Thyroid gland (tissue), 4 donors: ENCODE measurements at regions not wholly inside any gene's neighbourhood (a gene's known extent, or its start where the extent isn't known, plus 50 kb on each side); places are given as distances from the start of the nearest gene placed in this dataset.
"Not testable (repeated sequence)": the region's sequence is repeated elsewhere in the genome, so short reads cannot be mapped to it uniquely, and the experiment has no call there.

ENCODE experiments used
- DNase-seq, 2 donors: peaks; one replicate each; pipeline ENCODE4 v3.0.0-alpha.2; 2019
- H3K27ac ChIP-seq, 3 donors: fragments of 200-600 bp; sonication (generic); 1 replicate in 2 of 3; 2 replicates in 1 of 3; pipeline ENCODE4 v1.5.1; 2016 to 2019; ENCODE audit warnings: mild to moderate bottlenecking in 1 of 3, moderate library complexity in 1 of 3
- H3K27me3 ChIP-seq: fragments of 200-600 bp; sonication (generic); one replicate; pipeline ENCODE4 v1.5.1; 2019
- H3K36me3 ChIP-seq, 2 donors: fragments of 200-600 bp; sonication (generic); one replicate each; pipeline ENCODE4 v1.5.1; 2016 to 2019
- H3K4me1 ChIP-seq, 2 donors: fragments of 200-600 bp; sonication (generic); one replicate each; pipeline ENCODE4 v1.5.1; 2017 to 2019
- H3K4me3 ChIP-seq, 3 donors: fragments of 200-600 bp; sonication (generic); replicated peaks in 1 of 3; 1 replicate in 2 of 3; 2 replicates in 1 of 3; pipeline ENCODE4 v1.5.1; 2016; ENCODE audit warnings: mild to moderate bottlenecking in 1 of 3
- H3K9me3 ChIP-seq: fragments of 200-600 bp; sonication (generic); one replicate; pipeline ENCODE4 v1.5.1; 2017
- CTCF ChIP-seq, 6 experiments: fragments of 200-600 bp in 3 of 6; fragments of 450-650 bp in 3 of 6; sonication (generic) in 3 of 6; IDR thresholded peaks; one replicate each; pipeline ENCODE4 v1.5.1; 2016 to 2019; ENCODE audit warnings: antibody characterized with exemption in 6 of 6, mild to moderate bottlenecking in 2 of 6, inconsistent platforms in 1 of 6, moderate library complexity in 1 of 6
- POLR2A ChIP-seq, 2 donors: fragments of 450-650 bp; IDR thresholded peaks; one replicate each; pipeline ENCODE4 v1.6.1; 2017; ENCODE audit warnings: antibody characterized with exemption in 2 of 2, mild to moderate bottlenecking in 2 of 2, moderate library complexity in 1 of 2
- WGBS, 2 donors: methylation state at CpG; one replicate each; pipeline ENCODE4 v1.1.5; 2017; 5-methylcytosine and 5-hydroxymethylcytosine counted together
- intact Hi-C: fragments of 100-400 bp; cut with DNase I; formaldehyde crosslinking; loops from one replicate; pipeline ENCODE4 v1.15.1; 2023

GRCh38 chr5:135735831-135736230 is 98.6 kb upstream of the SLC25A48 start:
- no peak for DNase-seq

GRCh38 chr5:135734956-135735355 is 99.5 kb upstream of the SLC25A48 start:
- not testable (repeated sequence) for H3K27ac ChIP-seq, DNase-seq, H3K36me3 ChIP-seq, H3K9me3 ChIP-seq, H3K4me1 ChIP-seq, H3K27me3 ChIP-seq, H3K4me3 ChIP-seq
- intact Hi-C loops: loop anchor here (5.0 kb wide), 1 partner anchor 173 kb away; no protein-coding TSS in a partner anchor
- 83 to 95% methylated on average over 8 of the region's 8 CpGs for WGBS, 2 donors

More at GRCh38 chr5:135735831-135736230, 98.6 kb upstream of the SLC25A48 start:
- WGBS, 2 donors: 91 to 93% methylated on average over 6 of the region's 6 CpGs
- H3K27me3 ChIP-seq: no peaks in the 10 kb centered on the region
- H3K36me3 ChIP-seq: no peaks in the 10 kb centered on the region
- no peaks in the 10 kb centered on the region for H3K9me3 ChIP-seq
- intact Hi-C loops: no loop called here
- H3K4me3 ChIP-seq: no peak overlapping the region
- no peaks in the 10 kb centered on the region for H3K4me1 ChIP-seq
- TF ChIP-seq CTCF (IDR thresholded peaks at IDR 0.05): no peak
- no peak for TF ChIP-seq POLR2A (IDR thresholded peaks at IDR 0.05)
- no peak overlapping the region for H3K27ac ChIP-seq

GRCh38 chr5:135731034-135731433 is 103.4 kb upstream of the SLC25A48 start:
- H3K36me3 ChIP-seq, H3K4me3 ChIP-seq, H3K4me1 ChIP-seq, DNase-seq, H3K9me3 ChIP-seq, H3K27me3 ChIP-seq, H3K27ac ChIP-seq: not testable (repeated sequence)
- WGBS, 2 donors: 91 to 95% methylated on average over 1 of the region's 1 CpG
- intact Hi-C loops: loop anchor here (5.0 kb wide), 1 partner anchor 169 kb away; no protein-coding TSS in a partner anchor

GRCh38 chr5:135730161-135730560 is 104.3 kb upstream of the SLC25A48 start:
- H3K4me3 ChIP-seq, H3K36me3 ChIP-seq, H3K4me1 ChIP-seq, DNase-seq, H3K27me3 ChIP-seq, H3K27ac ChIP-seq, H3K9me3 ChIP-seq: not testable (repeated sequence)
- WGBS, 2 donors: 88 to 93% methylated on average over 1 of the region's 1 CpG
- intact Hi-C loops: loop anchor here (5.0 kb wide), 1 partner anchor 168 kb away; no protein-coding TSS in a partner anchor

- 89 to 93% methylated on average over 1 of the region's 1 CpG for WGBS, 2 donors
- Histone ChIP-seq H3K27ac (no peak overlapping the region), H3K36me3 (no peaks in the 10 kb centered on the region), H3K4me3 (no peak overlapping the region), H3K9me3 (no peaks in the 10 kb centered on the region), H3K4me1 (peaks cover 4 to 8% of the 10 kb centered on the region in 2 donors), H3K27me3 (no peaks in the 10 kb centered on the region)
- no peak for DNase-seq
- intact Hi-C loops: no loop called here
- peak in 3 of 6 experiments; percentile 20 to 45 (median 27) for TF ChIP-seq CTCF (IDR thresholded peaks at IDR 0.05)
- no peak for TF ChIP-seq POLR2A (IDR thresholded peaks at IDR 0.05)
These were observed 105.1 kb upstream of the SLC25A48 start for GRCh38 chr5:135729321-135729786.

GRCh38 chr5:135724617-135725016 is 109.8 kb upstream of the SLC25A48 start:
- Histone ChIP-seq H3K36me3 (no peaks in the 10 kb centered on the region), H3K27me3 (no peaks in the 10 kb centered on the region), H3K9me3 (no peaks in the 10 kb centered on the region), H3K4me1 (peaks cover 4 to 8% of the 10 kb centered on the region in 2 donors), H3K4me3 (no peak overlapping the region), H3K27ac (no peak overlapping the region)
- no peak for TF ChIP-seq CTCF (IDR thresholded peaks at IDR 0.05)
- TF ChIP-seq POLR2A (IDR thresholded peaks at IDR 0.05): no peak
- WGBS, 2 donors: 41 to 44% methylated on average over 2 of the region's 2 CpGs
- DNase-seq: peak; percentile 56 to 62
- intact Hi-C loops: no loop called here

GRCh38 chr5:135723491-135723890 is 111.0 kb upstream of the SLC25A48 start:
- no peaks in the 10 kb centered on the region for H3K27me3 ChIP-seq
- no peak for TF ChIP-seq CTCF (IDR thresholded peaks at IDR 0.05)
- TF ChIP-seq POLR2A (IDR thresholded peaks at IDR 0.05): no peak
- intact Hi-C loops: no loop called here
- no peaks in the 10 kb centered on the region for H3K36me3 ChIP-seq
- H3K9me3 ChIP-seq: no peaks in the 10 kb centered on the region
- no peak for DNase-seq
- H3K4me3 ChIP-seq: no peak overlapping the region
- H3K27ac ChIP-seq: no peak overlapping the region
- peaks cover 4 to 8% of the 10 kb centered on the region in 2 donors for H3K4me1 ChIP-seq
- 66 to 71% methylated on average over 2 of the region's 2 CpGs for WGBS, 2 donors
